GM12873 (cell line): ENCODE measurements at regions not wholly inside any gene's neighbourhood (a gene's known extent, or its start where the extent isn't known, plus 50 kb on each side); places are given as distances from the start of the nearest gene placed in this dataset.

Source experiments
- CTCF ChIP-seq: IDR thresholded peaks from 2 replicates; pipeline ENCODE4 v1.5.1; 2012; ENCODE audit warnings: low read depth, mild to moderate bottlenecking, moderate library complexity, low read length, control low read depth; ENCODE audit not compliant: insufficient read depth; ENCODE audit errors: missing control alignments

DNA sequence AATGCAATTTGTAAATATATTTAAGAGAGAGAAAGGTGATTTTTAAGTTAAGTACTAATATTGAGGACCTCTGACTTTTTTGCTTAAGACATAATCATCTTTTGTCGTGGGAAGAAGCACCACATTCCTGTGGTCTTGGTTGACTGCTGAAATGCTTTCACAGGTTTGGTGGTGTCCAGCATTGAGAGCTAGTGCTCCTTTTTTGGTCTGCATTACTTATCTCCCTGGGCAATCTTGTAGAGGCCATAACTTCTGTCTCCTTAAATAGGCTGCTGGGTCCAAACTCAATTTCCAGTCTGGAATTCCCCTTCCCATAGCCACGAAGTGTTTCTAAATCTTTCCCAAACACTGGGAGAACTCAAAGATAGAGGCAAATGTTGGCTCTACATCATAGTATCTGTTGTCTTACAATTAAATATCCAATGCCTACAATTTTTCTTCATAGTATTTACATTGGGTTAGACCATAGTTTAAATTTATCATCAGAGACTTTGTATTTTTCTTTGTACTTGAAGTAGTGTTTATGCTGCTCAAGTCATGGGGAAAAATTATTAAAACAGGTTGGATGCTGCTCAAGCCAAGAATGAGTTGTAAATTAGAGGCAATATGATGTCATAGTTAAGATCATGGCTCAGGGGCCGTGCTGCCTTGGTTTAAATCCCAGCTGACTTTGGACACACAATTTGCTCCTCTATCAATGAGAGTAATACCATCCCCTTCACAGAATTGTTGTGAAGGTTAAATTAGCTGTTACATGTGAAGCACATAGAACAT, 105.6 kb downstream of the POSTN start:
- TF ChIP-seq CTCF, result no peak

DNA sequence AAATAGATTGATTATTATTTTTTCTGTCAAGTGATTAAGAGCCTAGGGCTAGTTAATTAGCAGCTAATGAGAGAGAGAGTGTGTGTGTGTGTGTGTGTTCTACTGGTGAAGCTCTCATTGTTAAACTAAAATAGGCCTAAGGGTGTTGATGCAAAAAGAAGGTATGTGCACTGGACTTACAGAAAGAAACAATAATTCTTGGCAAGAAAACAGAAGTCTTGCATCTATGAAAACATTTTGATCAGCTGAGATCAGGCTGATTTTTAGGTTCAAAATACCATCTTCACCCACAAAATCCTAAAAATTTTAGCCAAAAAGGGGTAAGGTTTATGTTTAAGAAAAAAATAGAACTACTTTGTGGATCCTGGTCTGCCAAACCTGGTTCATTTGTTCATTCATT, 106.5 kb downstream of the POSTN start:
- no peak for TF ChIP-seq CTCF

DNA sequence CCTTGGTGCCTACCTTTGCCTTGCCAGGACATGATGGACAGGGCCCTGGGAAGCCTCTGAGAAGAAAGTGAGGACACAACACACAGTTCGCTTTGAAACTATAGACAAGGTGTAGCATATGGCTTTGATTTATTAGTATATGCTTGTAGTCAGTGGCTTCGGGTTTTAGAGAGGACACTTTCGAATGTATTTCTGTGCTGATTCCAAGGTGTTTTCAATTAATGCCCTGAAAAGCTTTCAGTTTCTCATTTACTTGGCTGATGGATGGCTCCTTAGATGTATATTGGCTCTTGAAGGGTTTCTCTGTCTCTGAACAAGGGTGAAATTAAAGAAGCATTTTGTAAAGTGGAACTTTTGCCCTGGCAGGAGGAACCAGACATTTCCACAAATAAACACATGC, 106.9 kb downstream of the POSTN start:
- TF ChIP-seq CTCF, result no peak

DNA sequence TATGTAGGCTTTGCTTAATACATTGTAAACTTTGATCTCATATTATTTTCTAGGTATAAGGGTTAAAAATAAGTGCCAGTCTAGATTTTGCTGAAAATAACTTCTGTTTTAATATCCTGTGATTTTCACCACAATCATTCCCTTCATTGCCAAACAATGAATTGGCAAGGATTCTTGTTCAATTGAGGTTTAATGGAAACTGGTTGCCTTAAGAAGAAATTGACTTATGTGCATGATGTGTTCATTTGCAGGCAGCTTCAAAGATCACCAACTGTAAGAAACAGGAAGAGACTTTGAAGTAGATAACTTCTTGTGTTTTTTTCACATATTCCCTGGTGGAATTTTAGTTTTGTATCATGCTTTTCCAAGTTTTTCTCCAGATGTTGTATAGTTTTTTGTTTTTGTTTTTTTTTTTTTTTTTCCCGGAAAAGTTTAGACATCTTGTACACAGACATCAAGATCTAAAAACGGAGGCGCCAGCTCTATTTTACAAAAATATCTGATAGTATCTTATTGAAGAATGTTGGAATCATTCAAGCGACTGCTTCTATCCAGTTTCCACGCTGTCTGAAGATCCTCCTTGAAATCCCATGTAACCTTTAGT, 108.3 kb downstream of the POSTN start:
- TF ChIP-seq CTCF, result no peak

GRCh38 chr13:37488726-37489125, 109.8 kb downstream of the POSTN start:
- TF ChIP-seq CTCF, result no peak

DNA sequence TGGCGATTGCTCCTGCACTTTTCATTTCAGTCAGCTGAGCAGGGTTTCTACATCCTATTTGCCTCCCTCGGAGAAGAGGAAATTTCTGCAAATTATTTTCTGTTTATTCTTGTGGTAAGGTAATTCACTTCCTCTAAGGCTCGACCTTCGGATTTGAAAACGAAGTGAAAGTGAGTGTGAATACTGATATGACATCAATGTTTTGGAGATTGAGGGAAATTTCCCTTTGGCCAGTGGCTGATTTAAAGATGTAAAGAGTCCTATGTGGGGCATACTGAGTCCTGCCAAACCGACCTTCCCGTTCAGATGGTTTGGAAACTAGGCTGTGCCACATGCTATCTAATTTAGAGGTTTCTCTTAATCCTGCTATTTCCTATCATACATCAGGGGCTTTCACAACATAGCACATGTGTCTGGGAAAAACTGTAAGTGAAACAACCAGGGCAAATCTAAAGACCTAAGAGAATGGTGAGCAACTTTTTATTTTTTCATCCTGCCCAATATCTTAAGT, 112.3 kb downstream of the POSTN start:
- no peak for TF ChIP-seq CTCF

- TF ChIP-seq CTCF, result no peak
These were observed 112.8 kb downstream of the POSTN start for GRCh38 chr13:37485756-37486155.
